H9 (cell line): ENCODE measurements at regions not wholly inside any gene's neighbourhood (a gene's known extent, or its start where the extent isn't known, plus 50 kb on each side); places are given as distances from the start of the nearest gene placed in this dataset.

Experiments used
- DNase-seq: peaks from one replicate; pipeline ENCODE4 v3.0.0-alpha.2; 2017
- H2AFZ ChIP-seq: one replicate; pipeline ENCODE4 v1.6.1; 2013; ENCODE audit warnings: mild to moderate bottlenecking, low read length, control low read depth, moderate library complexity
- H2AK5ac ChIP-seq: 2 replicates; pipeline ENCODE4 v1.6.1; 2013; ENCODE audit warnings: low read length, control low read depth, mixed read lengths; ENCODE audit not compliant: insufficient read length
- H2BK120ac ChIP-seq: one replicate; pipeline ENCODE4 v1.6.1; 2013; ENCODE audit warnings: low read depth, mild to moderate bottlenecking, low read length, control low read depth, inconsistent platforms; ENCODE audit not compliant: poor library complexity, severe bottlenecking
- H2BK12ac ChIP-seq: 2 replicates; pipeline ENCODE4 v1.6.1; 2013; ENCODE audit warnings: low read length, control low read depth, mixed read lengths, low read depth; ENCODE audit not compliant: insufficient read length
- H2BK15ac ChIP-seq: 2 replicates; pipeline ENCODE4 v1.6.1; 2013; ENCODE audit warnings: low read depth, low read length, control low read depth
- H2BK20ac ChIP-seq: one replicate; pipeline ENCODE4 v1.6.1; 2013; ENCODE audit warnings: low read depth, mild to moderate bottlenecking, low read length, control low read depth, inconsistent platforms; ENCODE audit not compliant: poor library complexity, severe bottlenecking
- H2BK5ac ChIP-seq: 2 replicates; pipeline ENCODE4 v1.6.1; 2013; ENCODE audit warnings: low read length, control low read depth, mixed read lengths; ENCODE audit not compliant: insufficient read length
- H3K14ac ChIP-seq: 2 replicates; pipeline ENCODE4 v1.6.1; 2013; ENCODE audit warnings: low read length, control low read depth; ENCODE audit not compliant: insufficient read depth
- H3K18ac ChIP-seq: 2 replicates; pipeline ENCODE4 v1.6.1; 2013; ENCODE audit warnings: low read depth, mild to moderate bottlenecking, mixed read lengths, low read length, control low read depth; ENCODE audit not compliant: insufficient read length
- H3K23ac ChIP-seq: 2 replicates; pipeline ENCODE4 v1.6.1; 2013; ENCODE audit warnings: low read length, control low read depth, mixed read lengths, low read depth; ENCODE audit not compliant: insufficient read length
- H3K23me2 ChIP-seq: 2 replicates; pipeline ENCODE4 v1.6.1; 2013; ENCODE audit warnings: low read depth, mild to moderate bottlenecking, mixed read lengths, low read length, control low read depth; ENCODE audit not compliant: insufficient read length, poor library complexity, severe bottlenecking
- H3K27ac ChIP-seq: 2 replicates; pipeline ENCODE4 v1.5.1; 2013; ENCODE audit warnings: low read length, control low read depth, mixed read lengths, low read depth; ENCODE audit not compliant: insufficient read length
- H3K27me3 ChIP-seq: 2 replicates; pipeline ENCODE4 v1.6.1; 2013; ENCODE audit warnings: low read length, control low read depth, inconsistent platforms; ENCODE audit not compliant: insufficient read depth
- H3K4ac ChIP-seq: 2 replicates; pipeline ENCODE4 v1.6.1; 2013; ENCODE audit warnings: low read depth, mild to moderate bottlenecking, control low read depth, inconsistent platforms, low read length, moderate library complexity
- H3K4me1 ChIP-seq: 2 replicates; pipeline ENCODE4 v1.6.1; 2013; ENCODE audit warnings: low read length, control low read depth, inconsistent platforms; ENCODE audit not compliant: insufficient read depth
- H3K4me2 ChIP-seq: 2 replicates; pipeline ENCODE4 v1.6.1; 2013; ENCODE audit warnings: low read length, control low read depth, mixed read lengths; ENCODE audit not compliant: insufficient read length, insufficient read depth
- H3K56ac ChIP-seq: 2 replicates; pipeline ENCODE4 v1.6.1; 2013; ENCODE audit warnings: low read depth, mild to moderate bottlenecking, mixed read lengths, low read length, control low read depth; ENCODE audit not compliant: insufficient read length
- H3K79me1 ChIP-seq: 2 replicates; pipeline ENCODE4 v1.6.1; 2013; ENCODE audit warnings: low read depth, mild to moderate bottlenecking, moderate library complexity, low read length, control low read depth, inconsistent platforms; ENCODE audit not compliant: insufficient read depth, poor library complexity, severe bottlenecking
- H3K79me2 ChIP-seq: 2 replicates; pipeline ENCODE4 v1.6.1; 2013; ENCODE audit warnings: low read length, control low read depth, inconsistent platforms; ENCODE audit not compliant: insufficient read depth
- H3K9ac ChIP-seq: 2 replicates; pipeline ENCODE4 v1.6.1; 2013; ENCODE audit warnings: low read length, control low read depth, mixed read lengths; ENCODE audit not compliant: insufficient read length; ENCODE audit errors: extremely low read depth
- H3K9me3 ChIP-seq: one replicate; pipeline ENCODE4 v1.6.1; 2013; ENCODE audit warnings: low read depth, low read length, inconsistent platforms; ENCODE audit not compliant: control insufficient read depth
- H3T11ph ChIP-seq: one replicate; pipeline ENCODE4 v1.6.1; 2013; ENCODE audit warnings: mild to moderate bottlenecking, low read length, control low read depth, inconsistent platforms
- H4K20me1 ChIP-seq: one replicate; pipeline ENCODE4 v1.6.1; 2013; ENCODE audit not compliant: control insufficient read depth, insufficient read length, insufficient read depth
- H4K5ac ChIP-seq: 2 replicates; pipeline ENCODE4 v1.6.1; 2013; ENCODE audit warnings: low read depth, mild to moderate bottlenecking, mixed read lengths, low read length, control low read depth; ENCODE audit not compliant: insufficient read length
- H4K8ac ChIP-seq: replicated peaks from 2 replicates; pipeline ENCODE4 v1.6.1; 2013; ENCODE audit warnings: low read length, control low read depth, mixed read lengths, low read depth; ENCODE audit not compliant: insufficient read length
- H4K91ac ChIP-seq: 2 replicates; pipeline ENCODE4 v1.6.1; 2013; ENCODE audit warnings: low read depth, mild to moderate bottlenecking, moderate library complexity, mixed read lengths, low read length, control low read depth; ENCODE audit not compliant: insufficient read length
- H3K27ac Mint-ChIP-seq, 3 experiments: 2 replicates in 2 of 3; 3 replicates in 1 of 3; pipeline ENCODE4 v1.8.0; 2020 to 2021; ENCODE audit warnings: mixed read lengths in 3 of 3, mild to moderate bottlenecking in 1 of 3, moderate library complexity in 1 of 3
- H3K27me3 Mint-ChIP-seq: 2 replicates; pipeline ENCODE4 v1.8.0; 2021; ENCODE audit warnings: low read depth, mild to moderate bottlenecking, moderate library complexity, mixed read lengths
- H3K36me3 Mint-ChIP-seq, 3 experiments: 2 replicates in 2 of 3; 3 replicates in 1 of 3; pipeline ENCODE4 v1.8.0; 2020 to 2021; ENCODE audit warnings: low read depth in 3 of 3, mixed read lengths in 3 of 3; ENCODE audit not compliant: insufficient read depth in 1 of 3
- H3K4me1 Mint-ChIP-seq, 2 experiments: 2 replicates each; pipeline ENCODE4 v1.8.0; 2020; ENCODE audit warnings: mixed read lengths in 2 of 2
- H3K4me3 Mint-ChIP-seq, 2 experiments: 2 replicates in 1 of 2; 3 replicates in 1 of 2; pipeline ENCODE4 v1.8.0; 2020 to 2021; ENCODE audit warnings: mild to moderate bottlenecking in 2 of 2, mixed read lengths in 2 of 2, moderate library complexity in 1 of 2
- H3K9me3 Mint-ChIP-seq, 2 experiments: 2 replicates in 1 of 2; 3 replicates in 1 of 2; pipeline ENCODE4 v1.8.0; 2020; ENCODE audit warnings: mild to moderate bottlenecking in 2 of 2, mixed read lengths in 2 of 2, moderate library complexity in 1 of 2
- TF ChIP-seq, protein P1 (sequence below): fragments of 200-600 bp; sonication (generic); conservative IDR thresholded peaks from 3 replicates; pipeline ENCODE4 v1.8.0; 2021; ENCODE audit warnings: antibody characterized with exemption, mild to moderate bottlenecking

- Histone ChIP-seq H2BK15ac (no peak overlapping the region), H3K4me2 (no peak overlapping the region)
These were observed 309.9 kb upstream of the PPP1R2C start for GRCh38 chrX:43087830-43088229.

More at GRCh38 chrX:43087830-43088229, 309.9 kb upstream of the PPP1R2C start:
- TF ChIP-seq, protein P1, sequence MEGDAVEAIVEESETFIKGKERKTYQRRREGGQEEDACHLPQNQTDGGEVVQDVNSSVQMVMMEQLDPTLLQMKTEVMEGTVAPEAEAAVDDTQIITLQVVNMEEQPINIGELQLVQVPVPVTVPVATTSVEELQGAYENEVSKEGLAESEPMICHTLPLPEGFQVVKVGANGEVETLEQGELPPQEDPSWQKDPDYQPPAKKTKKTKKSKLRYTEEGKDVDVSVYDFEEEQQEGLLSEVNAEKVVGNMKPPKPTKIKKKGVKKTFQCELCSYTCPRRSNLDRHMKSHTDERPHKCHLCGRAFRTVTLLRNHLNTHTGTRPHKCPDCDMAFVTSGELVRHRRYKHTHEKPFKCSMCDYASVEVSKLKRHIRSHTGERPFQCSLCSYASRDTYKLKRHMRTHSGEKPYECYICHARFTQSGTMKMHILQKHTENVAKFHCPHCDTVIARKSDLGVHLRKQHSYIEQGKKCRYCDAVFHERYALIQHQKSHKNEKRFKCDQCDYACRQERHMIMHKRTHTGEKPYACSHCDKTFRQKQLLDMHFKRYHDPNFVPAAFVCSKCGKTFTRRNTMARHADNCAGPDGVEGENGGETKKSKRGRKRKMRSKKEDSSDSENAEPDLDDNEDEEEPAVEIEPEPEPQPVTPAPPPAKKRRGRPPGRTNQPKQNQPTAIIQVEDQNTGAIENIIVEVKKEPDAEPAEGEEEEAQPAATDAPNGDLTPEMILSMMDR, result no peak
- Histone ChIP-seq H3K9ac (no peak overlapping the region), H3K23ac (no peak overlapping the region), H2AK5ac (no peak overlapping the region), H4K8ac (no peak overlapping the region), H3K27me3 (no peaks in the 10 kb centered on the region), H3K4me1 (no peaks in the 10 kb centered on the region), H3K79me2 (no peaks in the 10 kb centered on the region), H3K9me3 (no peaks in the 10 kb centered on the region), H2BK120ac (no peak overlapping the region), H3T11ph (no peak overlapping the region), H3K79me1 (no peaks in the 10 kb centered on the region), H3K4ac (no peak overlapping the region), H4K20me1 (no peaks in the 10 kb centered on the region), H2AFZ (no peak overlapping the region), H2BK5ac (no peak overlapping the region), H2BK12ac (no peak overlapping the region), H3K23me2 (no peaks in the 10 kb centered on the region), H4K91ac (no peak overlapping the region), H3K27ac (no peak overlapping the region), H4K5ac (no peak overlapping the region), H3K56ac (no peak overlapping the region), H3K18ac (no peak overlapping the region), H3K14ac (no peak overlapping the region), H2BK20ac (no peak overlapping the region)
- H3K27ac Mint-ChIP-seq, result no peak overlapping the region
- H3K4me1 Mint-ChIP-seq, result peaks cover 0 to 2% of the 10 kb centered on the region in 2 experiments; a peak in 1 of 4 replicates
- H3K36me3 Mint-ChIP-seq, result peaks cover 12 to 34% (median 17%) of the 10 kb centered on the region in 3 experiments
- no peak overlapping the region for H3K4me3 Mint-ChIP-seq
- no peak for DNase-seq
- H3K27me3 Mint-ChIP-seq, result no peaks in the 10 kb centered on the region
- peaks cover 31 to 41% of the 10 kb centered on the region in 2 experiments for H3K9me3 Mint-ChIP-seq
